ENCODE measurements at regions not wholly inside any gene's neighbourhood (a gene's known extent, or its start where the extent isn't known, plus 50 kb on each side); places are given as distances from the start of the nearest gene placed in this dataset.
"Not testable (repeated sequence)": the region's sequence is repeated elsewhere in the genome, so short reads cannot be mapped to it uniquely, and the experiment has no call there.

DNA sequence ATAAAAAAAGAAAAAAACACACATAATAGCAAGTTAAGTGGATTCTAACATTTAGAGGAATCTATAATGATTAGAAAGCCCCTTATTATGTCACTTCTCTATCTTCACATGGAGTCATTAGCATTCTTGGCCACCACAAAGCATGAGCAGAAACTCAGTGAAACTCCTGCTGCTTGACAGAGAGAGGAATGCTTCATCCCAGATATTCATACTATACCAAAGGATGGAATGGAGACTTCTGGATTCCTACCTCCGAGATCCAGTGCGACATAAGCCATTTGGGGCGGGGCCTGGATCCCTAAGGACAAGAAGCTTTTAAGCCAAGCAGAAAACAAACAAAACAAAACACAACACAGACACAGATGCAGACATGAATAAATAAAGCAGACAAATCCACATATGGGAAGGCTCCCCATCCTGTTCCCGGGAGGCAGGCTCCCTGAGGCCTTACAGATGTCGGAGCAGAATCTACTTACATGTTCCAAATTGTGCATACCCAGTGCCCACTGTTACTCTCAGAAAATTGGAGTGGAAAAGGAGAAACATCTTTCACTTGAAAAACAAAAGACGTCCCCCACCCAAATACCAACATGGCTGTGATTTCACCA is 727.3 kb downstream of the MAFB start:
- Histone ChIP-seq H3K27me3 (no peaks in the 10 kb centered on the region), H3K36me3 (no peaks in the 10 kb centered on the region), H3K4me3 (no peak overlapping the region), H3K9me3 (no peaks in the 10 kb centered on the region), H3K4me1 (peaks cover 0 to 19% (median 8%) of the 10 kb centered on the region in 4 donors), H3K27ac (no peak overlapping the region)
- DNase-seq (ENCODE audit: low spot score in 2 of 2) = no peak
- no peak for TF ChIP-seq POLR2A (IDR thresholded peaks at IDR 0.05)
- no peak for TF ChIP-seq CTCF (IDR thresholded peaks at IDR 0.05)
- TF ChIP-seq EP300 (IDR thresholded peaks at IDR 0.05) = no peak
- 69 to 81% methylated on average over 6 of the region's 6 CpGs for WGBS, 2 donors

DNA sequence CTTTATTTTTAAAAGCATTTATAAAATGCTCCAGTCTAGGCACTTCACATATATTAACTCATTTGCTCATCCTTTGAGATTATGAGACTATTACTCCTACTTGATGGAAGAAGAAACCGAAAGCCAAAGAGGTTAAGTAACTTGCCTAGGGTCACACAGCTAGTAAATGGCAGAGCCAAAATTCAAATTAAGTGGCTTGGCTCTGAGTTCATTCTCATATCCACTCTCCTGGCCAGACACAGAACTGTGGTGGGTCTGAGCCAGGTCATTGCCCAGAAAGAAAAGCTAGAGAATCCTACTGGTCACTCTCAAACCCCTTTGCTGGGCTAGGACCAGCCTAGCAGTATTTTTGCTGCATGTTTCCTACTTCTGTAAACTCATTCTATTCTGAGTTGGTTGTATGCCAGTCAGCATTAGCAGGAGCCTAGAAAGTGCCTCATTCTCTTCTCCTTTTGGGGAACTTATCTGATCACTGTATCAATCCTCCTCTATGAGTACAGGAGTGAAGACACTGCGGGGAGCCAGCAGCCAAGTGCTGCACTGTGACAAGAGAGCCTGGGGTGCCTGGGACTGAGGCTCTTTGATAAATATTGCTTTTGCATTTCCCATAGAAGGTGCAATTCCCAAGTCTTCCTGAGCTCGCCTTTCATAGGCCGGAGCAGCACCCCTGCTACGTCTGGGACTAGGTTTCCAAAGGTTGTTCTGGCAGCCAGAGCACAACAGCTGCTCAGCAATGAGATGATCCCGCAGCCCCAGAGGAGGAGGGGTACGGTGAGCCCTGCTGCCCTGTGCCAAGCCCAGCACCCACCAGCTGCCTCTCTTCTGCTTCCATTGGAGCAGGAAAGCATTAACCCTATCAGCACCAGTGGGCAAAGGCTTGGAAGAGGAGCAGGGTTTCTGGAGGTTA is 728.3 kb downstream of the MAFB start:
- H3K27me3 ChIP-seq = no peaks in the 10 kb centered on the region
- no peak overlapping the region for H3K27ac ChIP-seq
- peaks cover 0 to 19% (median 8%) of the 10 kb centered on the region in 4 donors for H3K4me1 ChIP-seq
- H3K36me3 ChIP-seq = no peaks in the 10 kb centered on the region
- WGBS, 2 donors = 36 to 38% methylated on average over 7 of the region's 7 CpGs
- no peak for TF ChIP-seq EP300 (IDR thresholded peaks at IDR 0.05)
- TF ChIP-seq CTCF (IDR thresholded peaks at IDR 0.05) = peak in 2 of 5 experiments; percentile 16 to 24
- H3K4me3 ChIP-seq = no peak overlapping the region
- H3K9me3 ChIP-seq = no peaks in the 10 kb centered on the region
- DNase-seq (ENCODE audit: low spot score in 2 of 2) = no peak

DNA sequence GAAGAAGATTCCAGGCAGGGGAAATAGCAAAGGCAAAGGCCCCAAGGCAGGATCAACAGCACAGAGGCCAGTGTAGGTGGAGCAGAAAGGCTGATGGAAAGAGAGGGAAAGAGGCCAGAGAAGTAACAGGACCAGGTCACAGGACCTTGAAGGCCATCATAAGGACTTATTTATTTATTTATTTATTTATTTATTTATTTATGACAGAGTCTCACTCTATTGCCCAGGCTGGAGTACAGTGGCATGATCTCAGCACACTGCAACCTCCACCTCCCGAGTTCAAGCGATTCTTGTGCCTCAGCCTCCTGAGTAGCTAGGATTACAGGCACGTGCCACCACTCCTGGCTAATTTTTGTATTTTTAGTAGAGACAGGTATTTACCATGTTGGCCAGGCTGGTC is 731.1 kb downstream of the MAFB start:
- H3K9me3 ChIP-seq; H3K36me3 ChIP-seq; H3K4me3 ChIP-seq; H3K27me3 ChIP-seq; DNase-seq (ENCODE audit: low spot score in 2 of 2); H3K27ac ChIP-seq: not testable (repeated sequence)
- WGBS, 2 donors = 90 to 93% methylated on average over 3 of the region's 3 CpGs
- H3K4me1 ChIP-seq = peaks cover 0 to 30% (median 8%) of the 10 kb centered on the region in 4 donors

GRCh38 chr20:39954621-39955020 is 734.4 kb downstream of the MAFB start:
- TF ChIP-seq EP300 (IDR thresholded peaks at IDR 0.05) (no peak), POLR2A (IDR thresholded peaks at IDR 0.05) (no peak), CTCF (IDR thresholded peaks at IDR 0.05) (no peak)
- Histone ChIP-seq H3K9me3 (no peaks in the 10 kb centered on the region), H3K27ac (peak overlapping the region in 1 of 4 donors; percentile 38), H3K27me3 (no peaks in the 10 kb centered on the region), H3K36me3 (no peaks in the 10 kb centered on the region), H3K4me3 (no peak overlapping the region), H3K4me1 (peaks cover 0 to 11% (median 0%) of the 10 kb centered on the region in 4 donors)
- 24 to 41% methylated on average over 2 of the region's 2 CpGs for WGBS, 2 donors
- DNase-seq (ENCODE audit: low spot score in 2 of 2) = no peak

GRCh38 chr20:39946931-39947330 is 742.1 kb downstream of the MAFB start:
- DNase-seq (ENCODE audit: low spot score in 2 of 2) = no peak
- WGBS, 2 donors = 34 to 48% methylated on average over 2 of the region's 2 CpGs
- no peak overlapping the region for H3K4me3 ChIP-seq
- TF ChIP-seq POLR2A (IDR thresholded peaks at IDR 0.05) = no peak
- no peak for TF ChIP-seq CTCF (IDR thresholded peaks at IDR 0.05)
- peak in 1 of 2 donors; percentile 24 for TF ChIP-seq EP300 (IDR thresholded peaks at IDR 0.05)
- no peaks in the 10 kb centered on the region for H3K9me3 ChIP-seq
- H3K36me3 ChIP-seq = no peaks in the 10 kb centered on the region
- peak overlapping the region in 1 of 4 donors; percentile 51 for H3K27ac ChIP-seq
- no peaks in the 10 kb centered on the region for H3K27me3 ChIP-seq
- H3K4me1 ChIP-seq = peaks cover 0 to 8% (median 0%) of the 10 kb centered on the region in 4 donors

Measured in tibial nerve (tissue), 4 donors.